ENCODE measurements at regions not wholly inside any gene's neighbourhood (a gene's known extent, or its start where the extent isn't known, plus 50 kb on each side); places are given as distances from the start of the nearest gene placed in this dataset.

DNA sequence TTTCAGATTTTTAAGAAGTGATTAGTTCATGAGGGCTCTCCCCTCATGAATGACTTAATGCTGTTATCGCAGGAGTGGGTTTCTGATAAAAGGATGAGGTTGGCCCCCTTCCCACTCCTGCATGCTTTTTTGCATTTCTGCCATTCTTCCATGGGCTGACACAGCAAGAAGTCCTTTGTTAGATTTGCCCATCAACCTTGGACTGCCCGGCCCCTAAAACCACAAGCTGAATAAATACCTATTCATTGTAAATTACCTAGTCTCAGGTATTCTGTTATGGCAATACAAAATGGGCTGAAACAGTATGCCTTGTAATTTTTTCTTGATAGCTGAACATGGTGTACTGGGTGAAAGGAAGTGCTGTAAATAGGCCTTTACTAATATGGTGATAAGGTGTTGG, 72.7 kb upstream of the DPH5 start:
- peaks cover 8% of the 10 kb centered on the region for H3K9me3 Mint-ChIP-seq
- H3K27me3 Mint-ChIP-seq (ENCODE audit: insufficient read depth, low read depth) = no peaks in the 10 kb centered on the region
- Histone ChIP-seq H3K9me3 (ENCODE audit: low read depth) (no peaks in the 10 kb centered on the region), H3K27ac (no peak overlapping the region), H3K9ac (no peak overlapping the region), H3K36me3 (no peaks in the 10 kb centered on the region), H3K4me1 (no peaks in the 10 kb centered on the region), H3K4me2 (no peak overlapping the region), H4K20me1 (ENCODE audit: low read depth) (no peaks in the 10 kb centered on the region), H3K27me3 (no peaks in the 10 kb centered on the region), H3K4me3 (no peak overlapping the region), H2AFZ (replicated peaks) (no peak overlapping the region), H3K79me2 (ENCODE audit: low read depth) (no peaks in the 10 kb centered on the region), H3F3A (ENCODE audit: low read depth) (no peaks in the 10 kb centered on the region)
- no peaks in the 10 kb centered on the region for H3K36me3 Mint-ChIP-seq
- H3K4me3 Mint-ChIP-seq = no peak overlapping the region
- no peak overlapping the region for H3K27ac Mint-ChIP-seq
- no peak for TF ChIP-seq EZH2phosphoT487 (IDR thresholded peaks at IDR 0.05)
- TF ChIP-seq EZH2 (IDR thresholded peaks at IDR 0.05) = no peak
- TF ChIP-seq, protein P1, sequence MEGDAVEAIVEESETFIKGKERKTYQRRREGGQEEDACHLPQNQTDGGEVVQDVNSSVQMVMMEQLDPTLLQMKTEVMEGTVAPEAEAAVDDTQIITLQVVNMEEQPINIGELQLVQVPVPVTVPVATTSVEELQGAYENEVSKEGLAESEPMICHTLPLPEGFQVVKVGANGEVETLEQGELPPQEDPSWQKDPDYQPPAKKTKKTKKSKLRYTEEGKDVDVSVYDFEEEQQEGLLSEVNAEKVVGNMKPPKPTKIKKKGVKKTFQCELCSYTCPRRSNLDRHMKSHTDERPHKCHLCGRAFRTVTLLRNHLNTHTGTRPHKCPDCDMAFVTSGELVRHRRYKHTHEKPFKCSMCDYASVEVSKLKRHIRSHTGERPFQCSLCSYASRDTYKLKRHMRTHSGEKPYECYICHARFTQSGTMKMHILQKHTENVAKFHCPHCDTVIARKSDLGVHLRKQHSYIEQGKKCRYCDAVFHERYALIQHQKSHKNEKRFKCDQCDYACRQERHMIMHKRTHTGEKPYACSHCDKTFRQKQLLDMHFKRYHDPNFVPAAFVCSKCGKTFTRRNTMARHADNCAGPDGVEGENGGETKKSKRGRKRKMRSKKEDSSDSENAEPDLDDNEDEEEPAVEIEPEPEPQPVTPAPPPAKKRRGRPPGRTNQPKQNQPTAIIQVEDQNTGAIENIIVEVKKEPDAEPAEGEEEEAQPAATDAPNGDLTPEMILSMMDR (IDR thresholded peaks at IDR 0.05) = no peak
- no peak for DNase-seq (ENCODE audit: low spot score)
- no peaks in the 10 kb centered on the region for H3K4me1 Mint-ChIP-seq

DNA sequence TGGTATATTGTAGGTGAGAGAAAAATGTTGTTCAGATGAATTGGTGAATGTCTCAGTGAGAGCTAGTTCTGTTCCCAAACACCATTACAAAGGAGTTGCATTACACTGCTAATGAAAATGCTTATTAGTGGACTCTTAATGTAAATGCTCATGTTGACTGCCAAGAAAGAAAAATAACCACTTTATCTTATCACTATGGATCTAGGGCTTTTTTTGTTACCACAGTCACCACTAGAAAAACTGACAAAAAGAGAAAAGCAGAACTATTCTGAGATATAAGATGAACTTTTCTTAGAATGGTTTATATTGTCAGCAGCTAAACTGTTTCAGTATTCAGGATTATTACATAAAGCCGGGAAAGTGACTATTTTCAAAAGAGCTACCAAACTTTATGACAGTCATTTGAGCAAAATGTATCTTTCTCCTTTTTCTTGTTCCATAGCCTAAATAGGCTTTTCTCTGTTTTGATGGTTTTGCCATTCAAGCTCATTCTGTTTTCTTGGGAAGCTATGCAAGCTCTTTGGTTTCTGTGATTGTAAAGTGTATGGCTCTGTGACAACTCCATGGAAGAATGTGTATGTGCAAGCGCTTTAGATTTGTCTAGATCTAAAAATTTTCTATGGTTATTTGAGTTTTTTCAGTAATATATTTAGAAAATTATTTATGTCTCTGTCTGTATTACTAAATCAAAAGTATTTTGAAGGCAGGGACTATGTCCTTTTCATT, 64.2 kb upstream of the DPH5 start:
- Histone ChIP-seq H3K4me1 (no peaks in the 10 kb centered on the region), H3K36me3 (no peaks in the 10 kb centered on the region), H3K9ac (no peak overlapping the region), H3K4me3 (no peak overlapping the region), H3K79me2 (ENCODE audit: low read depth) (no peaks in the 10 kb centered on the region), H3K27ac (no peak overlapping the region), H3F3A (ENCODE audit: low read depth) (no peaks in the 10 kb centered on the region), H3K4me2 (no peak overlapping the region), H4K20me1 (ENCODE audit: low read depth) (no peaks in the 10 kb centered on the region), H3K9me3 (ENCODE audit: low read depth) (no peaks in the 10 kb centered on the region), H2AFZ (replicated peaks) (no peak overlapping the region), H3K27me3 (no peaks in the 10 kb centered on the region)
- Mint-ChIP-seq H3K4me3 (no peak overlapping the region), H3K9me3 (peaks cover 8% of the 10 kb centered on the region), H3K27ac (no peak overlapping the region), H3K4me1 (no peaks in the 10 kb centered on the region), H3K27me3 (ENCODE audit: insufficient read depth, low read depth) (no peaks in the 10 kb centered on the region), H3K36me3 (no peaks in the 10 kb centered on the region)
- no peak for DNase-seq (ENCODE audit: low spot score)
- TF ChIP-seq EZH2phosphoT487 (IDR thresholded peaks at IDR 0.05) = no peak
- no peak for TF ChIP-seq EZH2 (IDR thresholded peaks at IDR 0.05)
- TF ChIP-seq, protein P1 (IDR thresholded peaks at IDR 0.05) = no peak

DNA sequence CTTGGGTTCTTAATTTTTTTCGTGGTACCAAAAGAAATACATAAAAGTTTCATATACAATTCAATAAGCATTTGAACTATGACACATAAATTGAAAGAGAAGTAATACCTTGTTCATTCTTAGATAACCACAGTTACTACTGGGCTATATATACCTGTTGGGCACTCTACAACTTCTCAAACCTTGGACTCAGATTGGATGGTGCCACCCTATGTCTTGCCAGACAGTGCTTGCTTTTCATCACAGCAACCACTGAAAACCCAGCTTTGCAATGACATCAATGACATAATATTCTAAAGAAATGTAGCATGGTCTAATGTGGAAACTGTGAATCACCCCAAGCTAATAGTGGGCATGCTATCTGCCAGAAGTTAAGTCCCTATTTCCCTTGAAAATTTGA, 62.8 kb upstream of the DPH5 start:
- Histone ChIP-seq H3K4me3 (no peak overlapping the region), H3K4me2 (no peak overlapping the region), H3K4me1 (peaks cover under 1% of the 10 kb centered on the region), H3F3A (ENCODE audit: low read depth) (no peaks in the 10 kb centered on the region), H3K79me2 (ENCODE audit: low read depth) (no peaks in the 10 kb centered on the region), H4K20me1 (ENCODE audit: low read depth) (no peaks in the 10 kb centered on the region), H3K27ac (no peak overlapping the region), H3K36me3 (no peaks in the 10 kb centered on the region), H2AFZ (replicated peaks) (no peak overlapping the region), H3K9ac (no peak overlapping the region), H3K27me3 (no peaks in the 10 kb centered on the region), H3K9me3 (ENCODE audit: low read depth) (no peaks in the 10 kb centered on the region)
- TF ChIP-seq, protein P1 (IDR thresholded peaks at IDR 0.05) = no peak
- TF ChIP-seq EZH2phosphoT487 (IDR thresholded peaks at IDR 0.05) = no peak
- TF ChIP-seq EZH2 (IDR thresholded peaks at IDR 0.05) = no peak
- peaks cover 5% of the 10 kb centered on the region for H3K36me3 Mint-ChIP-seq
- peaks cover 8% of the 10 kb centered on the region for H3K9me3 Mint-ChIP-seq
- H3K4me1 Mint-ChIP-seq = no peaks in the 10 kb centered on the region
- no peak overlapping the region for H3K27ac Mint-ChIP-seq
- no peaks in the 10 kb centered on the region for H3K27me3 Mint-ChIP-seq (ENCODE audit: insufficient read depth, low read depth)
- no peak for DNase-seq (ENCODE audit: low spot score)
- H3K4me3 Mint-ChIP-seq = no peak overlapping the region

All from neural progenitor cell (in vitro differentiated cells).